ENCODE measurements at regions not wholly inside any gene's neighbourhood (a gene's known extent, or its start where the extent isn't known, plus 50 kb on each side); places are given as distances from the start of the nearest gene placed in this dataset.
"Not testable (repeated sequence)": the region's sequence is repeated elsewhere in the genome, so short reads cannot be mapped to it uniquely, and the experiment has no call there.

GRCh38 chr10:45056806-45057205, 56.1 kb downstream of the ZNF22 start:
- TF ChIP-seq CTCF (IDR thresholded peaks at IDR 0.05; ENCODE audit: borderline replicate concordance, extremely low read depth, low read length, poor library complexity, severe bottlenecking); EZH2 (IDR thresholded peaks at IDR 0.05; ENCODE audit: borderline replicate concordance, low read depth, low read length, severe bottlenecking): not testable (repeated sequence)
